Trophoblast cell (in vitro differentiated cells and primary cell): ENCODE measurements at regions not wholly inside any gene's neighbourhood (a gene's known extent, or its start where the extent isn't known, plus 50 kb on each side); places are given as distances from the start of the nearest gene placed in this dataset.

Source experiments
- DNase-seq, 2 donors: peaks; one replicate each; pipeline ENCODE4 v3.0.0-alpha.2; 2016
- H2AFZ ChIP-seq: 2 replicates; pipeline ENCODE4 v1.6.1; 2013; ENCODE audit warnings: low read length, moderate library complexity, mild to moderate bottlenecking; ENCODE audit not compliant: insufficient read depth, poor library complexity
- H2AK5ac ChIP-seq: 2 replicates; pipeline ENCODE4 v1.6.1; 2013; ENCODE audit warnings: mild to moderate bottlenecking, low read length
- H2BK120ac ChIP-seq: 2 replicates; pipeline ENCODE4 v1.6.1; 2013; ENCODE audit warnings: low read length, mild to moderate bottlenecking, moderate library complexity; ENCODE audit not compliant: insufficient read depth, poor library complexity
- H2BK12ac ChIP-seq: 2 replicates; pipeline ENCODE4 v1.6.1; 2013; ENCODE audit warnings: mild to moderate bottlenecking, low read length, moderate library complexity
- H2BK5ac ChIP-seq: 2 replicates; pipeline ENCODE4 v1.6.1; 2013; ENCODE audit warnings: low read length, low read depth, moderate library complexity, mild to moderate bottlenecking; ENCODE audit not compliant: poor library complexity
- H3K14ac ChIP-seq: 2 replicates; pipeline ENCODE4 v1.6.1; 2013; ENCODE audit warnings: mild to moderate bottlenecking, low read length
- H3K18ac ChIP-seq: 2 replicates; pipeline ENCODE4 v1.6.1; 2013; ENCODE audit warnings: mild to moderate bottlenecking, low read length
- H3K23ac ChIP-seq: 2 replicates; pipeline ENCODE4 v1.6.1; 2013; ENCODE audit warnings: low read length
- H3K27ac ChIP-seq: 2 replicates; pipeline ENCODE4 v1.5.1; 2013; ENCODE audit warnings: low read depth, mild to moderate bottlenecking, inconsistent platforms, low read length, moderate library complexity
- H3K27me3 ChIP-seq: 2 replicates; pipeline ENCODE4 v1.6.1; 2013; ENCODE audit warnings: inconsistent platforms, mild to moderate bottlenecking, low read length, moderate library complexity; ENCODE audit not compliant: insufficient read depth
- H3K36me3 ChIP-seq, 2 experiments: 1 replicate in 1 of 2; 2 replicates in 1 of 2; pipeline ENCODE4 v1.6.1; 2013; ENCODE audit warnings: low read length in 2 of 2, mild to moderate bottlenecking in 2 of 2, moderate library complexity in 1 of 2; ENCODE audit not compliant: insufficient read depth in 2 of 2, control insufficient read depth in 1 of 2
- H3K4ac ChIP-seq: 2 replicates; pipeline ENCODE4 v1.6.1; 2013; ENCODE audit warnings: low read depth, mild to moderate bottlenecking, low read length, moderate library complexity
- H3K4me1 ChIP-seq, 2 experiments: 1 replicate in 1 of 2; 2 replicates in 1 of 2; pipeline ENCODE4 v1.6.1; 2013; ENCODE audit warnings: low read length in 2 of 2, mild to moderate bottlenecking in 2 of 2, moderate library complexity in 1 of 2; ENCODE audit not compliant: insufficient read depth in 2 of 2, control insufficient read depth in 1 of 2
- H3K4me2 ChIP-seq: 2 replicates; pipeline ENCODE4 v1.6.1; 2013; ENCODE audit warnings: inconsistent platforms, mild to moderate bottlenecking, low read length, moderate library complexity
- H3K4me3 ChIP-seq: 2 replicates; pipeline ENCODE4 v1.5.1; 2013; ENCODE audit warnings: mild to moderate bottlenecking, low read depth, low read length, inconsistent platforms
- H3K79me1 ChIP-seq: one replicate; pipeline ENCODE4 v1.6.1; 2013; ENCODE audit warnings: low read length
- H3K79me2 ChIP-seq: 2 replicates; pipeline ENCODE4 v1.6.1; 2013; ENCODE audit warnings: low read length, mild to moderate bottlenecking; ENCODE audit not compliant: control insufficient read depth, insufficient read depth, poor library complexity
- H3K9ac ChIP-seq: 2 replicates; pipeline ENCODE4 v1.6.1; 2013; ENCODE audit warnings: mild to moderate bottlenecking, low read length
- H3K9me3 ChIP-seq: 2 replicates; pipeline ENCODE4 v1.6.1; 2013; ENCODE audit warnings: low read depth, mild to moderate bottlenecking, control low read depth, inconsistent platforms, low read length; ENCODE audit not compliant: insufficient read depth
- H4K12ac ChIP-seq: 2 replicates; pipeline ENCODE4 v1.6.1; 2013; ENCODE audit warnings: low read depth, mild to moderate bottlenecking, low read length, moderate library complexity
- H4K8ac ChIP-seq: 2 replicates; pipeline ENCODE4 v1.6.1; 2013; ENCODE audit warnings: low read depth, mild to moderate bottlenecking, low read length, moderate library complexity
- H4K91ac ChIP-seq: one replicate; pipeline ENCODE4 v1.6.1; 2013; ENCODE audit warnings: low read depth, mild to moderate bottlenecking, low read length, moderate library complexity
- WGBS: extraction: QIAGEN DNeasy Blood & Tissue Kit; methylation state at CpG from one replicate; pipeline ENCODE4 v1.1.7; 2013; ENCODE audit warnings: missing lambda C conversion rate; ENCODE audit not compliant: insufficient read length, insufficient coverage; ENCODE audit errors: extremely low coverage; 5-methylcytosine and 5-hydroxymethylcytosine counted together

GRCh38 chr16:87060034-87060986, 256.9 kb downstream of the C16orf95 start:
- Histone ChIP-seq H3K18ac (no peak overlapping the region), H4K91ac (no peak overlapping the region), H2AK5ac (no peak overlapping the region), H3K27me3 (no peaks in the 10 kb centered on the region), H2BK12ac (no peak overlapping the region), H4K8ac (no peak overlapping the region), H3K9ac (no peak overlapping the region), H3K79me1 (no peaks in the 10 kb centered on the region), H3K4ac (no peak overlapping the region), H3K14ac (no peak overlapping the region), H3K4me3 (no peak overlapping the region), H3K4me2 (no peak overlapping the region), H2BK120ac (no peak overlapping the region), H3K23ac (no peak overlapping the region), H3K9me3 (no peaks in the 10 kb centered on the region), H2AFZ (no peak overlapping the region), H3K36me3 (no peaks in the 10 kb centered on the region), H4K12ac (no peak overlapping the region), H3K4me1 (no peaks in the 10 kb centered on the region), H2BK5ac (no peak overlapping the region), H3K79me2 (no peaks in the 10 kb centered on the region), H3K27ac (no peak overlapping the region)
- no CpG with 5 or more reads among the region's 16 CpGs for whole genome bisulfite sequencing
- no peak for DNase-seq

GRCh38 chr16:87061243-87061920, 255.8 kb downstream of the C16orf95 start:
- Histone ChIP-seq H3K4ac (no peak overlapping the region), H3K4me1 (no peaks in the 10 kb centered on the region), H3K27me3 (no peaks in the 10 kb centered on the region), H2BK120ac (no peak overlapping the region), H3K4me2 (no peak overlapping the region), H3K79me2 (no peaks in the 10 kb centered on the region), H2BK5ac (no peak overlapping the region), H2AFZ (no peak overlapping the region), H3K9me3 (no peaks in the 10 kb centered on the region), H3K79me1 (no peaks in the 10 kb centered on the region), H4K12ac (no peak overlapping the region), H3K36me3 (no peaks in the 10 kb centered on the region), H2BK12ac (no peak overlapping the region), H3K9ac (no peak overlapping the region), H2AK5ac (no peak overlapping the region), H4K8ac (no peak overlapping the region), H3K4me3 (no peak overlapping the region), H3K27ac (no peak overlapping the region), H4K91ac (no peak overlapping the region), H3K18ac (no peak overlapping the region), H3K14ac (no peak overlapping the region), H3K23ac (no peak overlapping the region)
- no peak for DNase-seq
- WGBS: no CpG with 5 or more reads among the region's 5 CpGs

GRCh38 chr16:87062569-87063442, 254.4 kb downstream of the C16orf95 start:
- Histone ChIP-seq H2BK120ac (no peak overlapping the region), H3K27me3 (no peaks in the 10 kb centered on the region), H2BK12ac (no peak overlapping the region), H3K36me3 (no peaks in the 10 kb centered on the region), H3K79me1 (no peaks in the 10 kb centered on the region), H3K27ac (no peak overlapping the region), H3K18ac (no peak overlapping the region), H3K9me3 (no peaks in the 10 kb centered on the region), H3K14ac (no peak overlapping the region), H3K79me2 (no peaks in the 10 kb centered on the region), H3K9ac (no peak overlapping the region), H3K4me2 (peak overlapping the region; percentile 50), H4K91ac (no peak overlapping the region), H3K4me1 (no peaks in the 10 kb centered on the region), H3K4ac (no peak overlapping the region), H3K23ac (no peak overlapping the region), H4K12ac (no peak overlapping the region), H2AK5ac (no peak overlapping the region), H3K4me3 (no peak overlapping the region), H4K8ac (no peak overlapping the region), H2AFZ (no peak overlapping the region), H2BK5ac (no peak overlapping the region)
- DNase-seq: peak in 1 of 2 donors; percentile 63
- WGBS: 100% methylated on average over 2 of the region's 26 CpGs

- H2BK120ac ChIP-seq: no peak overlapping the region
- no CpG with 5 or more reads among the region's 19 CpGs for WGBS
- H4K8ac ChIP-seq: no peak overlapping the region
- H3K79me1 ChIP-seq: no peaks in the 10 kb centered on the region
- no peak overlapping the region for H3K4me3 ChIP-seq
- no peak overlapping the region for H3K14ac ChIP-seq
- no peaks in the 10 kb centered on the region for H3K36me3 ChIP-seq
- DNase-seq: no peak
- no peak overlapping the region for H3K9ac ChIP-seq
- no peak overlapping the region for H3K4ac ChIP-seq
- no peak overlapping the region for H3K4me2 ChIP-seq
- H3K4me1 ChIP-seq: peaks cover 0 to 3% of the 10 kb centered on the region in 2 experiments
- no peak overlapping the region for H3K27ac ChIP-seq
- H3K27me3 ChIP-seq: no peaks in the 10 kb centered on the region
- no peak overlapping the region for H2AK5ac ChIP-seq
- no peak overlapping the region for H2BK5ac ChIP-seq
- no peaks in the 10 kb centered on the region for H3K79me2 ChIP-seq
- no peak overlapping the region for H4K91ac ChIP-seq
- H2AFZ ChIP-seq: no peak overlapping the region
- H3K9me3 ChIP-seq: no peaks in the 10 kb centered on the region
- no peak overlapping the region for H4K12ac ChIP-seq
- no peak overlapping the region for H3K23ac ChIP-seq
- H3K18ac ChIP-seq: no peak overlapping the region
- no peak overlapping the region for H2BK12ac ChIP-seq
Measured at GRCh38 chr16:87063543-87063942, 253.6 kb downstream of the C16orf95 start.
